ENCODE measurements at regions not wholly inside any gene's neighbourhood (a gene's known extent, or its start where the extent isn't known, plus 50 kb on each side); places are given as distances from the start of the nearest gene placed in this dataset.
A peak's percentile ranks its signal among the peaks of the same experiment; 100 is the strongest.

- no peak for DNase-seq
Measured at GRCh38 chr12:77202457-77203060, 137.2 kb upstream of the E2F7 start.

- DNase-seq, result no peak
Measured at GRCh38 chr12:77189901-77190416, 124.6 kb upstream of the E2F7 start.

GRCh38 chr12:77189458-77189857 is 124.1 kb upstream of the E2F7 start:
- DNase-seq, result no peak

GRCh38 chr12:77179515-77179914 is 114.1 kb upstream of the E2F7 start:
- DNase-seq, result no peak

- no peak for DNase-seq
Measured at GRCh38 chr12:77167801-77168200, 102.4 kb upstream of the E2F7 start.

- DNase-seq, result no peak
Measured at GRCh38 chr12:77166696-77167095, 101.3 kb upstream of the E2F7 start.

- DNase-seq, result no peak
Measured at GRCh38 chr12:77163074-77164038, 98.0 kb upstream of the E2F7 start.

GRCh38 chr12:77161944-77162343 is 96.6 kb upstream of the E2F7 start:
- no peak for DNase-seq

- no peak for DNase-seq
Measured at GRCh38 chr12:77160931-77161330, 95.6 kb upstream of the E2F7 start.

- no peak for DNase-seq
Measured at GRCh38 chr12:77153706-77154105, 88.3 kb upstream of the E2F7 start.

GRCh38 chr12:77152623-77153193 is 87.3 kb upstream of the E2F7 start:
- peak; percentile 42 for DNase-seq

- DNase-seq, result no peak
Measured at GRCh38 chr12:77151030-77151429, 85.7 kb upstream of the E2F7 start.

GRCh38 chr12:77133566-77133965 is 68.2 kb upstream of the E2F7 start:
- DNase-seq, result peak; percentile 67

- no peak for DNase-seq
Measured at GRCh38 chr12:77131977-77132490, 66.7 kb upstream of the E2F7 start.

- no peak for DNase-seq
Measured at GRCh38 chr12:77130193-77130592, 64.8 kb upstream of the E2F7 start.

- DNase-seq, result no peak
Measured at GRCh38 chr12:77124767-77125166, 59.4 kb upstream of the E2F7 start.

- no peak for DNase-seq
Measured at GRCh38 chr12:77122661-77123060, 57.3 kb upstream of the E2F7 start.

- no peak for DNase-seq
Measured at GRCh38 chr12:77122236-77122635, 56.9 kb upstream of the E2F7 start.

- no peak for DNase-seq
Measured at GRCh38 chr12:77120156-77121085, 55.1 kb upstream of the E2F7 start.

- no peak for DNase-seq
Measured at GRCh38 chr12:77118696-77119095, 53.3 kb upstream of the E2F7 start.

- DNase-seq, result no peak
Measured at GRCh38 chr12:77116277-77116676, 50.9 kb upstream of the E2F7 start.

GRCh38 chr12:77115471-77115870 is 50.1 kb upstream of the E2F7 start:
- DNase-seq, result no peak
